ENCODE measurements at regions not wholly inside any gene's neighbourhood (a gene's known extent, or its start where the extent isn't known, plus 50 kb on each side); places are given as distances from the start of the nearest gene placed in this dataset.
"Not testable (repeated sequence)": the region's sequence is repeated elsewhere in the genome, so short reads cannot be mapped to it uniquely, and the experiment has no call there.

DNA sequence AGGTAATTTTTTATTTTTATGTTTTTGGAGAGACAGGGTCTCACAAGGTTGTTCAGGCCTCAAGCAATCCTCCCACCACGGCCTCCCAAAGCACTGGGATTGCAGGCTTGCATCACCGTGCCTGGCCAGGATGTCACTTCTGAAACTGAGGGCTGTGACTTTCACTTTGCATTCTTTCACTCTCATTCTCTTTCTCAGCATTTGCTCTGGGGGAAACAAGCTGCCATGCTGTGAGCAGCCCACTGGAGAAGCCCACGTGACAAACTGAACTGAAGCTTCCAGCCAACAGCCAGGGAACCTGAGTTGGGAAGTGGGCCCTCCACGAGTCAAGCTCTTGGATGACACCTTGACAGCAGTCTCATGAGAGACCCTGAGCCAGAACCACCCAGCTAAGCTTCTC lies 109.4 kb downstream of the C5orf15 start:
- no peak for DNase-seq
- H3K4me1 ChIP-seq, result no peaks in the 10 kb centered on the region
- no peak overlapping the region for H3K4me3 ChIP-seq
- TF ChIP-seq, protein P1, sequence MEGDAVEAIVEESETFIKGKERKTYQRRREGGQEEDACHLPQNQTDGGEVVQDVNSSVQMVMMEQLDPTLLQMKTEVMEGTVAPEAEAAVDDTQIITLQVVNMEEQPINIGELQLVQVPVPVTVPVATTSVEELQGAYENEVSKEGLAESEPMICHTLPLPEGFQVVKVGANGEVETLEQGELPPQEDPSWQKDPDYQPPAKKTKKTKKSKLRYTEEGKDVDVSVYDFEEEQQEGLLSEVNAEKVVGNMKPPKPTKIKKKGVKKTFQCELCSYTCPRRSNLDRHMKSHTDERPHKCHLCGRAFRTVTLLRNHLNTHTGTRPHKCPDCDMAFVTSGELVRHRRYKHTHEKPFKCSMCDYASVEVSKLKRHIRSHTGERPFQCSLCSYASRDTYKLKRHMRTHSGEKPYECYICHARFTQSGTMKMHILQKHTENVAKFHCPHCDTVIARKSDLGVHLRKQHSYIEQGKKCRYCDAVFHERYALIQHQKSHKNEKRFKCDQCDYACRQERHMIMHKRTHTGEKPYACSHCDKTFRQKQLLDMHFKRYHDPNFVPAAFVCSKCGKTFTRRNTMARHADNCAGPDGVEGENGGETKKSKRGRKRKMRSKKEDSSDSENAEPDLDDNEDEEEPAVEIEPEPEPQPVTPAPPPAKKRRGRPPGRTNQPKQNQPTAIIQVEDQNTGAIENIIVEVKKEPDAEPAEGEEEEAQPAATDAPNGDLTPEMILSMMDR (IDR thresholded peaks at IDR 0.05), result no peak
- no peak for TF ChIP-seq POLR2A (IDR thresholded peaks at IDR 0.05)
- intact Hi-C loops (cut with DNase I; ENCODE audit: low total_unique reads), result no loop called here
- no peaks in the 10 kb centered on the region for H3K36me3 ChIP-seq
- no peak overlapping the region for H3K27ac ChIP-seq
- no peaks in the 10 kb centered on the region for H3K27me3 ChIP-seq
- no peaks in the 10 kb centered on the region for H3K9me3 ChIP-seq

DNA sequence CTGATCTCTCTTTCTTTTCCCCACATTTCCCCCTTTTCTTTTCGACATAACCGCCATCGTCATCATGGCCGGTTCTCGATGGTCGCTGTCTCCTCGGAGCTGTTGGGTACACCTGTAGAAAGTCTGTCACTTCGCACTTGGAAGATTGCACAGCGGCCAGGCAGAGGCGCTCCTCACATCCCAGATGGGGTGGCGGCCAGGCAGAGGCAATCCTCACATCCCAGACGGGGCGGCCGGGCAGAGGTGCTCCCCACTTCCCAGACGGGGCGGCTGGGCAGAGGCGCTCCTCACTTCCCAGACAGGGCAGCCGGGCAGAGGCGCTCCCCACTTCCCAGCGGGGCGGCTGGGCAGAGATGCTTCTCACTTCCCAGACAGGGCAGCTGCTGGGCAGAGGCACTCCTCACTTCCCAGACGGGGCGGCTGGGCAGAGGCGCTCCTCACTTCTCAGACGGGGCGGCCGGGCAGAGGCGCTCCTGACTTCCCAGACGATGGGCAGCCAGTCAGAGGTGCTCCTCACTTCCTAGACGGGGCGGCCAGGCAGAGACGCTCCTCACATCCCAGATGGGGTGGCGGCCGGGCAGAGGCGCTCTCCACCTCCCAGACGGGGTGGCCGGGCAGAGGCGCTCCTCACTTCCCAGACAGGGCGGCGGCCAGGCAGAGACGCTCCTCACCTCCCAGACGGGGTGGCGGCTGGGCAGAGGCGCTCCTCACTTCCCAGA lies 110.7 kb downstream of the C5orf15 start:
- DNase-seq; H3K27me3 ChIP-seq; intact Hi-C loops (cut with DNase I; ENCODE audit: low total_unique reads): not testable (repeated sequence)

DNA sequence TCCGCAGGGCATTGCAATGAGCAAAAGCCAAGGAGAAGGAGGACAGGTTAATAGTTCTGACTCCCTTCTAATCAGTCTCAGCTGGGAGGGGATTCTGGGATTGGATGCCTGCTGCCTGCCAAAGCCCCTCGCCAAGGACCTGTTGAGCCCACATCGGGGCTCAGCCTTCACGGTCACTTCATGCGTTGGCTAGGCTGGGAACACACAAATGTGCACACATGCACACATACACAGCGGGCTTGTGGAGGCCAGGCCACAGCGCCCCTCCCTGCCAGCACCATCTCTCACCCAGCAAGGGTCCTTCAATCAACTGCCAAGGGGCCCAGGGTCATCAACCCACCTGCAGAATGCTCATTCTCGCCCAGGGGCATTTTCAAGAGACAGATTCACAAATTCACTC lies 113.9 kb downstream of the C5orf15 start:
- TF ChIP-seq, protein P1 (IDR thresholded peaks at IDR 0.05), result no peak
- no peak for TF ChIP-seq POLR2A (IDR thresholded peaks at IDR 0.05)
- DNase-seq, result no peak
- Histone ChIP-seq H3K4me3 (no peak overlapping the region), H3K27me3 (no peaks in the 10 kb centered on the region), H3K27ac (no peak overlapping the region), H3K4me1 (no peaks in the 10 kb centered on the region), H3K9me3 (no peaks in the 10 kb centered on the region), H3K36me3 (no peaks in the 10 kb centered on the region)
- intact Hi-C loops (cut with DNase I; ENCODE audit: low total_unique reads), result no loop called here

More for the DNA sequence above, 110.7 kb downstream of the C5orf15 start:
- not testable (repeated sequence) for H3K9me3 ChIP-seq, H3K27ac ChIP-seq, H3K4me3 ChIP-seq, H3K4me1 ChIP-seq, H3K36me3 ChIP-seq

DNA sequence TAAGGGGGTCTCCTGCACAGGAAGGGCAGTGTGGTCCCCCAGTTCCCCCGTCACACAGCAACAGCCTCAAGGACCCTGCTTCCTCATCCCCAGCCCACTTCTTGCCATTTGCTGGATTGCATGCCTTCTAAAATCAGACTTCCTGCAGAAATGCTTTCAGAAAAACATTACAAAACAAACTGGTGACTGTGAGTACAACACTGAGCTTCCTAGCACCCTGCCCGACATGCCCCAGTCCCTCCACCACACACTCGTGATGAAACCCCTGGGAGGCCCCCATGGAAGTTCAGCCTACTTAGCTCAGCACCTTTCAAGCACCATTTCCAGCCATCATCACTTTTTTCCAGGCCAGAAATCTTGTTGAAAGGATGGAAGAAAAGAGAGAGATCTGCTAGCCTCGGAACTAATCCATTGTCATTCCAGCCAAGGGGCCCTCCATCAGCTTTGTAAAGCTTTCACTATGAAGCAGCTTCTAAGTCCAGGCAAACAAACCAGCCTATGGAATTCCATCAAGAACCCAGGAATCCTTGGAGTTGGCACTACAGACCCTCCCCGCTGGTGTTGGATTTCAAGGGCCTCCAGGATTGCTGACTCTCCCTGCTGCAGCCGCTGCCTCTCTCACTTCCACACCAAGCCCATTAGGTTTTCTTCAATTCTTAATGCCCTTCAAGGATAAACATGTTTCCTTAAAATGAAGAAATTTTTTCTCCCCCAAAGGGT lies 114.6 kb downstream of the C5orf15 start:
- no peaks in the 10 kb centered on the region for H3K27me3 ChIP-seq
- H3K27ac ChIP-seq, result no peak overlapping the region
- no peaks in the 10 kb centered on the region for H3K9me3 ChIP-seq
- no peaks in the 10 kb centered on the region for H3K4me1 ChIP-seq
- intact Hi-C loops (cut with DNase I; ENCODE audit: low total_unique reads), result no loop called here
- TF ChIP-seq, protein P1 (IDR thresholded peaks at IDR 0.05), result no peak
- no peaks in the 10 kb centered on the region for H3K36me3 ChIP-seq
- DNase-seq, result no peak
- no peak overlapping the region for H3K4me3 ChIP-seq

DNA sequence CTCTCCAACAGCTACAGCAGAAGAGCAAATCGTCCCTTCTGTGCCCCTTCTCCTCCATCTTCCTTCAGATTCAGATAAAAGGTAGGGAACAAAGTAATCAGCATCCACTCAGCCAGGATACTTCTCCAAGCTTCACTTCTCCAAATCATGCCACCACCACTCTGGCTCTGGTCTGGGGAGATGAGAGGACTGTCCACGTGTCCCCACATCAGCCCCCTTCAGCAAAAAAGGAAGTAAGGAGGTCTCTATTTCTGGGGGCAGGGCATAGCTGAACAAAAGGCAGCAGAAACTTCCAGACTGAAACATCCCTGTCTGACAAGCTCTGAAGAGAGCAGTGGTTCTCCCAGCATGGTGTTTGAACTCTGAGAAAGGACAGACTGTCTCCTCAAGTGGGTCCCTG lies 116.9 kb downstream of the C5orf15 start:
- intact Hi-C loops (cut with DNase I; ENCODE audit: low total_unique reads), result no loop called here
- Histone ChIP-seq H3K36me3 (no peaks in the 10 kb centered on the region), H3K27me3 (no peaks in the 10 kb centered on the region), H3K4me1 (no peaks in the 10 kb centered on the region), H3K9me3 (no peaks in the 10 kb centered on the region), H3K27ac (no peak overlapping the region), H3K4me3 (no peak overlapping the region)
- no peak for DNase-seq
- TF ChIP-seq POLR2A (IDR thresholded peaks at IDR 0.05), result no peak
- TF ChIP-seq, protein P1 (IDR thresholded peaks at IDR 0.05), result no peak

Data from uterus (tissue), 3 donors.